Activated T-helper 2 cell treated with anti-CD3 and anti-CD28 coated beads, Interferon-gamma antibody, Interleukin-2, Interleukin-4, amounts not matched to agents 10 μg/mL and 5 μg/mL and 100 μg/mL, durations not matched to agents 14 hours and 24 hours and 36 hours (primary cell): ENCODE measurements at regions not wholly inside any gene's neighbourhood (a gene's known extent, or its start where the extent isn't known, plus 50 kb on each side); places are given as distances from the start of the nearest gene placed in this dataset.

Experiments used
- DNase-seq: peaks from one replicate; pipeline ENCODE4 v3.0.0; 2021; ENCODE audit warnings: low spot score
- H3K27ac Mint-ChIP-seq: one replicate; pipeline ENCODE4 v1.8.0; 2021; ENCODE audit warnings: mixed read lengths
- H3K27me3 Mint-ChIP-seq: one replicate; pipeline ENCODE4 v1.8.0; 2021; ENCODE audit warnings: low read depth, mixed read lengths
- H3K36me3 Mint-ChIP-seq: one replicate; pipeline ENCODE4 v1.8.0; 2021; ENCODE audit warnings: low read depth, mixed read lengths
- H3K4me1 Mint-ChIP-seq: one replicate; pipeline ENCODE4 v1.8.0; 2021; ENCODE audit warnings: low read depth, mixed read lengths
- H3K4me3 Mint-ChIP-seq: one replicate; pipeline ENCODE4 v1.8.0; 2021; ENCODE audit warnings: low read depth, mild to moderate bottlenecking, moderate library complexity, mixed read lengths
- H3K9me3 Mint-ChIP-seq: one replicate; pipeline ENCODE4 v1.8.0; 2021; ENCODE audit warnings: mixed read lengths
- intact Hi-C: fragments of 100-400 bp; cut with micrococcal nuclease; formaldehyde crosslinking; loops from one replicate; pipeline ENCODE4 v1.15.1; 2023

- DNase-seq, result no peak
- Mint-ChIP-seq H3K27ac (peak overlapping the region; percentile 33), H3K36me3 (no peaks in the 10 kb centered on the region), H3K9me3 (no peaks in the 10 kb centered on the region), H3K4me3 (no peak overlapping the region), H3K27me3 (peaks cover 1% of the 10 kb centered on the region), H3K4me1 (peaks cover 7% of the 10 kb centered on the region)
- intact Hi-C loops, result no loop called here
Measured at GRCh38 chr10:43980715-43981114, 332.0 kb upstream of the ZNF32 start.

- peaks cover 7% of the 10 kb centered on the region for H3K4me1 Mint-ChIP-seq
- H3K27me3 Mint-ChIP-seq, result peaks cover 1% of the 10 kb centered on the region
- no peak overlapping the region for H3K27ac Mint-ChIP-seq
- no peak overlapping the region for H3K4me3 Mint-ChIP-seq
- intact Hi-C loops, result no loop called here
- H3K9me3 Mint-ChIP-seq, result no peaks in the 10 kb centered on the region
- no peak for DNase-seq
- H3K36me3 Mint-ChIP-seq, result no peaks in the 10 kb centered on the region
Measured at GRCh38 chr10:43980313-43980712, 331.6 kb upstream of the ZNF32 start.

- Mint-ChIP-seq H3K4me3 (no peak overlapping the region), H3K36me3 (no peaks in the 10 kb centered on the region)
- DNase-seq, result no peak
Measured at GRCh38 chr10:43979551-43979950, 330.9 kb upstream of the ZNF32 start.

GRCh38 chr10:43978936-43979335 lies 330.3 kb upstream of the ZNF32 start:
- H3K27me3 Mint-ChIP-seq, result peaks cover 1% of the 10 kb centered on the region
- peaks cover 7% of the 10 kb centered on the region for H3K4me1 Mint-ChIP-seq
- no peak overlapping the region for H3K27ac Mint-ChIP-seq
- H3K4me3 Mint-ChIP-seq, result no peak overlapping the region
- intact Hi-C loops, result no loop called here
- no peak for DNase-seq
- no peaks in the 10 kb centered on the region for H3K36me3 Mint-ChIP-seq
- H3K9me3 Mint-ChIP-seq, result peaks cover 3% of the 10 kb centered on the region

More at GRCh38 chr10:43979551-43979950, 330.9 kb upstream of the ZNF32 start:
- H3K9me3 Mint-ChIP-seq, result peaks cover 3% of the 10 kb centered on the region
- H3K27me3 Mint-ChIP-seq, result peaks cover 1% of the 10 kb centered on the region
- intact Hi-C loops, result no loop called here
- H3K4me1 Mint-ChIP-seq, result peaks cover 7% of the 10 kb centered on the region
- no peak overlapping the region for H3K27ac Mint-ChIP-seq

GRCh38 chr10:43978091-43978490 lies 329.4 kb upstream of the ZNF32 start:
- Mint-ChIP-seq H3K36me3 (no peaks in the 10 kb centered on the region), H3K4me1 (peaks cover 7% of the 10 kb centered on the region), H3K4me3 (no peak overlapping the region), H3K27me3 (peaks cover 1% of the 10 kb centered on the region), H3K27ac (no peak overlapping the region), H3K9me3 (peaks cover 3% of the 10 kb centered on the region)
- intact Hi-C loops, result no loop called here
- DNase-seq, result no peak

GRCh38 chr10:43976292-43976691 lies 327.6 kb upstream of the ZNF32 start:
- Mint-ChIP-seq H3K27me3 (peaks cover 1% of the 10 kb centered on the region), H3K36me3 (no peaks in the 10 kb centered on the region), H3K27ac (no peak overlapping the region), H3K4me1 (peaks cover 7% of the 10 kb centered on the region), H3K9me3 (peaks cover 3% of the 10 kb centered on the region), H3K4me3 (no peak overlapping the region)
- DNase-seq, result no peak
- intact Hi-C loops, result no loop called here

- peaks cover 4% of the 10 kb centered on the region for H3K27me3 Mint-ChIP-seq
Measured at GRCh38 chr10:43973801-43974200, 325.1 kb upstream of the ZNF32 start.

GRCh38 chr10:43972976-43973647 lies 324.4 kb upstream of the ZNF32 start:
- H3K4me3 Mint-ChIP-seq, result no peak overlapping the region
- no peak for DNase-seq
- no peaks in the 10 kb centered on the region for H3K4me1 Mint-ChIP-seq
- no peaks in the 10 kb centered on the region for H3K36me3 Mint-ChIP-seq
- intact Hi-C loops, result no loop called here
- no peak overlapping the region for H3K27ac Mint-ChIP-seq
- peaks cover 8% of the 10 kb centered on the region for H3K27me3 Mint-ChIP-seq
- H3K9me3 Mint-ChIP-seq, result peaks cover 3% of the 10 kb centered on the region

More at GRCh38 chr10:43973801-43974200, 325.1 kb upstream of the ZNF32 start:
- Mint-ChIP-seq H3K9me3 (peaks cover 3% of the 10 kb centered on the region), H3K27ac (no peak overlapping the region), H3K4me1 (no peaks in the 10 kb centered on the region), H3K36me3 (no peaks in the 10 kb centered on the region), H3K4me3 (no peak overlapping the region)
- DNase-seq, result no peak
- intact Hi-C loops, result no loop called here

GRCh38 chr10:43971981-43972380 lies 323.3 kb upstream of the ZNF32 start:
- Mint-ChIP-seq H3K27me3 (peaks cover 15% of the 10 kb centered on the region), H3K4me3 (no peak overlapping the region), H3K36me3 (no peaks in the 10 kb centered on the region), H3K9me3 (peaks cover 3% of the 10 kb centered on the region), H3K4me1 (no peaks in the 10 kb centered on the region), H3K27ac (no peak overlapping the region)
- no peak for DNase-seq
- intact Hi-C loops, result no loop called here

GRCh38 chr10:43971306-43971705 lies 322.6 kb upstream of the ZNF32 start:
- H3K36me3 Mint-ChIP-seq, result no peaks in the 10 kb centered on the region
- H3K9me3 Mint-ChIP-seq, result peaks cover 3% of the 10 kb centered on the region
- no peak for DNase-seq
- no peak overlapping the region for H3K27ac Mint-ChIP-seq
- H3K27me3 Mint-ChIP-seq, result peaks cover 16% of the 10 kb centered on the region
- intact Hi-C loops, result no loop called here
- no peaks in the 10 kb centered on the region for H3K4me1 Mint-ChIP-seq
- H3K4me3 Mint-ChIP-seq, result no peak overlapping the region

GRCh38 chr10:43970717-43971116 lies 322.0 kb upstream of the ZNF32 start:
- H3K27ac Mint-ChIP-seq, result no peak overlapping the region
- peaks cover 3% of the 10 kb centered on the region for H3K9me3 Mint-ChIP-seq
- H3K36me3 Mint-ChIP-seq, result no peaks in the 10 kb centered on the region
- intact Hi-C loops, result no loop called here
- H3K27me3 Mint-ChIP-seq, result peaks cover 20% of the 10 kb centered on the region
- H3K4me3 Mint-ChIP-seq, result no peak overlapping the region
- H3K4me1 Mint-ChIP-seq, result no peaks in the 10 kb centered on the region
- no peak for DNase-seq

GRCh38 chr10:43970018-43970698 lies 321.5 kb upstream of the ZNF32 start:
- intact Hi-C loops, result no loop called here
- no peak overlapping the region for H3K27ac Mint-ChIP-seq
- H3K9me3 Mint-ChIP-seq, result peaks cover 3% of the 10 kb centered on the region
- H3K27me3 Mint-ChIP-seq, result peaks cover 25% of the 10 kb centered on the region
- peaks cover 3% of the 10 kb centered on the region for H3K4me1 Mint-ChIP-seq
- no peaks in the 10 kb centered on the region for H3K36me3 Mint-ChIP-seq
- DNase-seq, result no peak
- H3K4me3 Mint-ChIP-seq, result no peak overlapping the region

- Mint-ChIP-seq H3K27me3 (peaks cover 30% of the 10 kb centered on the region), H3K36me3 (no peaks in the 10 kb centered on the region), H3K4me3 (no peak overlapping the region), H3K27ac (no peak overlapping the region), H3K4me1 (peaks cover 3% of the 10 kb centered on the region), H3K9me3 (no peaks in the 10 kb centered on the region)
- DNase-seq, result no peak
- intact Hi-C loops, result no loop called here
Measured at GRCh38 chr10:43969506-43969905, 320.8 kb upstream of the ZNF32 start.
